ENCODE measurements at regions not wholly inside any gene's neighbourhood (a gene's known extent, or its start where the extent isn't known, plus 50 kb on each side); places are given as distances from the start of the nearest gene placed in this dataset.

- no peak for DNase-seq
These were observed 1682.8 kb upstream of the LRRTM1 start for GRCh38 chr2:81987370-81987769.

DNA sequence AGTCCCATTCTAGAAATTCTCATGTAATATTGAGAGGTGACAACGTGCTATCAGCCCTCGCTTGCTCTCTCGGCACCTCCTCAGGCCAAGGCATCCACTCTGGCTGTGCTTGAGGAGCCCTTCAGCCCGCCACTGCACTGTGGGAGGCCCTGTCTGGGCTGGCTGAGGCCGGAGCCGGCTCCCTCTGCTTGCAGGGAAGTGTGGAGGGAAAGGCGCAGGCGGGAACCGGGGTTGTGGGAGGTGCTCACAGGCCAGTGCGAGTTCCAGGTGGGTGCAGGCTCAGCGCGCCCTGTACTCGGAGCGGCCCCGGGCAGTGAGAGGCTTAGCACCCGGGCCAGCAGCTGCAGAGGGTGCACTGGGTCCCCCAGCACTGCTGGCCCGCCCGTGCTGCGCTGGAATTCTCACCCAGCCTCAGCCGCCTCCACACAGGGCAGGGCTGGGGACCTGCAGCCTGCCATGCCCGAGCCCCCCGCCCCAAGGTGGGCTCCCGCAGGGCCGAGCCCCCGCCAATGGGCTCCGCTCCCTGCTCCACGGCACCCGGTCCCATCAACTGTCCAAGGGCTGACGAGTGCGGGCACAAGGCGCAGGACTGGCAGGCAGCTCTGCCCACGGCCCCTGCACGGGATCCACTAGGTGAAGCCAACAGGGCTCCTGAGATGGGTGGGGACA, 1680.6 kb upstream of the LRRTM1 start:
- no peak for DNase-seq

DNA sequence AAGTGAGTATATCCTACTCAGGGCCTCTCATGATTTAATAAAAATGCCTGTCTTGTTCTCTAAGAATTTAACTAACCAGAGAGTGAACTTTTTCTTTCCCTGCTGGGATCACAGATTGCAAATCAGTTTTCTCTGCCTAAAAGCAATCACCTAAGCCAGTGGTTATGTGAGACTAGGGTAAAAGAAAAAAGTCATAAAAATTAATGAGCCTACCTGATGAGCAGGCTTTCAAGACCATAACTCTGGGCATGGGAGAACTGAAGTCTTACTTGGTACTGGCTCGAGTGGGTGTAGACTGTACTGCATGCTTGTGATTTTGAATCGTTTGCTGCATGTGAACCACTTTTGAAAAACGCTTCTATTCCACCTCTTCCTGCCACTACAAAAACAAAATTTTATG, 1677.0 kb upstream of the LRRTM1 start:
- DNase-seq = no peak

DNA sequence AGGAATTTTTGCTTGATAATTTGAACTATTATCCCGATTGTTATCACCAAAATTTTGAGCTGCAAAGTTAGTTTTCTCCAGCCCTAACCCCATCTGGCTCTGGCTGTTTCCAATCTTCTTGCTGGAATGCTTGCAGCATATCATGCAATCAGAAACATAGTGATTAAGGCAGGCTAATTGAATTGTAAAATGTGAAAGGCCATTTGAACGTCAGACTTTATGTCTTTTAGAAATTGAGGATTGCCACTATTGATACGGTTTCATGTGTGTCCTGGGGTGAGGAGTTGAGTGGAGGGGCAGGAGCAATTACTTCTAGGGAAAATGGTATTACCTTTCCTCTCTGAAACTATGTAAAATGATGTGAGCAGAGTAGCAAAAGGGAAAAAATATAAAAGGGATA, 1674.5 kb upstream of the LRRTM1 start:
- no peak for DNase-seq

DNA sequence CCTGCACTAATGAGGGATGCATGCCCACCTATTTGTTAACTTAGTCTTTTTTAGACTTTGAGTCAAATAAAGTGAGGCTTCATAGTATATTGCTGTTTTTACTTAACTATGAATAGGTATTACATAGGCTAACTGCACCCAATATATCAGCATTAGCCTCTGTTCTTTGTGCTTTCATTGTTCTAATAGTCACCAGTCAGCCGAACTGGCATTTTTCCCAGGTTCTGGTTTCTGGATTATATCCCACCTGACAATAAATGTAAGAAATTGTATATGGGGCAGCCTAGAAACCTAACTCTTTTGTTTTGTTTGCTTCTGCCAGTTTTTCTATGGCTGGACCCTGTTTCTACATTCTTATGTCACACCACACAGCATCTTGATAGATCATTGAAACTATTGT, 1672.4 kb upstream of the LRRTM1 start:
- DNase-seq = no peak

DNA sequence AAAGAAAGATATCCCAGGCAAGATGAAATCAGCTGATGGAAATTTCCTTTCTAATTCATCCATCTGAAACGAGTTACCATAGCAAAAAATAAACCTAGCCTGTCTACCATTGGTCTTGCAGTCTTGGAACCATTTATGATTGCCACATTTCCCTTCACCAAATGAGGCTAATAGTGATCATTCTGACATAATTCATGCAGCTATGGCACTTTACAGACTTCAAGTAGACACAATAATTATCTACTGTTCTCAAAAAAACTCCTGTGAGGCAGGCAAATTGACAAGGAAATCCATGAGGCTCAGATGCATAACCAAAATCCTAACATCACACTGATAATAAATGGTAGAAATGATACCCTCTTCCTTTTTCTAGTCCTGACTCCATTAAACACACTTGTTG, 1669.7 kb upstream of the LRRTM1 start:
- no peak for DNase-seq

DNA sequence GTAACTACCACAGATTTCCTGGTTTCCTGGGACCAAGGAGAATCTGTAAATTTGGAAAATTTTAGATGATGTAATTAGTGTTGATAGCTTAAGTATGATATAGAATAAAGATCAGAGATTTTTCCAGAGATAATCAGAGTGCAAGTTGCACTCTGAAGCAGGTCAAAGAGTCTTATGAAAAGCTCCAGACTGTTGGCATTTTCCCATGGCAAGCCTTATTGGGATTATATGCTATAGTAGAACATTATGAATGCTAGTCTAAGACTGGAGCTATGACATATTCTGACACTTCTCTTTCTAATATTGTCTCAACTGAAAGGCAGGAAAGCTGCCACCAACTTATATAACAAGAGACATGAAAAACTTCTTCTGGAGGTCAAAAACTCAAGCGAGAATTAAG, 1638.3 kb upstream of the LRRTM1 start:
- no peak for DNase-seq

GRCh38 chr2:81942136-81942680, 1637.7 kb upstream of the LRRTM1 start:
- DNase-seq = no peak

DNA sequence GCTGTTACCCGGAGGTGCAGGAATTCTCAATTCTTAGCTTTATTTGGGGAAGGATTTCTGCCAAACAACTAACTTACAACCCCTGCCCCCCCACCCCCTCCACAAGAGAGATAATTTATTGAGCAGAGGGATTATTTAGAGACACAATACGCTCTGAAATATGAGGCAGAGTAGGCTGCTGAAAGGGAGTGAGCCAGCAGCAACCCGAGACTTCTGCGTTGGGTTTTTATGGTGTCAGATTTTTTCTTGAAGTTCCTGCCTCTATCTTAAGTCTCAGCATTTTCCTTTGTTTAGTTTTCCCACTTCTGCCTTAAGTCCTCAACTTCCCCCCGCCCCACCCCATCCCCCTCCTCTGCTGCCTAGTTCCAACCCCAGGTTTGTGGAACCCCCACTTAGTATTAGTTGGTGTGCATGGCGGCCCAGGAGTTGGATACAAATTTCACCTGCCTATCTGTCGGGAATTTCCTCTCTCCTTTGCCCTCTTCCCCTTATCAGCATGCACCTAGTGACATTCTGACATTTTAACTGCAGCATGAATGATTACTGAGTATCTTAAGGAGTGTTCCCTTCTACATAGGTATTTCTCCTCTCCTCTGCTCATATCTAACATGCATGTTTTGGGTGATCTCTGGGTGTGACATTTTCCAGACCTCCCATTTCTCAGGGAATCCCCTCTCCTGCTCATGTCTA, 1635.9 kb upstream of the LRRTM1 start:
- no peak for DNase-seq

DNA sequence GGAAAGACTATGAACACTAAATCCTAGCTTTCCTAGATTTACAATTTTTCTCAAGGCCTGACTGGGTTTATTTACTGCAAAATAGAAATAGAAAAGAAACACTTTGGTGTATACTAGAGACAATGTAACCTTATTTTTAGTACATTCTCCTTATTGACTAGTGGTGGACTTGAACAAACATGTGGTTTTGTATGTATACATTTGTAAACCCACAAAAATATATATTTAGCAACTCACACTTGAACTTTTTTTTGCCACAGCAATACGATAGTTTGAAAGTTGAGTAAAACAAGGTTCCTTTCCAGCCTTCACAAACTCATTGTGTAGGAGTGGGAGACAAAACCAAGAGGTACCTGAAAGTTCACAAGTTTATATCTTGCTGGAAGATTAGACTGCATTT, 1633.4 kb upstream of the LRRTM1 start:
- no peak for DNase-seq

DNA sequence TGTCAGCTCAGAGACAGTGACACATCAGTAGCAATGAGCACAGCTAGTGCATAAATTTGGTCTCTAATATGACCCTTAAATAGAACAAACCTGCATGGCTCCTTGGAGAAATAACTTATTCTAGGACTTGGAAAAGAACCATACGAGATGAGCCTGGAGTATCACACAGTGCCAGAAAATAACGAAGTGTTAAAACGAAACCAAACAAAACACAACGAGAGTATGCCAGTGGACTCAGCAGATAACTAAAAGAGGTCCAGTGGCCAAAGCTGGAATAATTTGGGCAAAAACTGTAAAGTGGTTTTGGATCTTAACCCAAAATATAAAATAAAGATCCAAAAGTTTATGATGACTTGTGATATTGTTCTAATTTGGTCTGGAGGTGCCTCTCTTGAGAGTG, 1599.0 kb upstream of the LRRTM1 start:
- no peak for DNase-seq

GRCh38 chr2:81901017-81901416, 1596.5 kb upstream of the LRRTM1 start:
- DNase-seq = no peak

DNA sequence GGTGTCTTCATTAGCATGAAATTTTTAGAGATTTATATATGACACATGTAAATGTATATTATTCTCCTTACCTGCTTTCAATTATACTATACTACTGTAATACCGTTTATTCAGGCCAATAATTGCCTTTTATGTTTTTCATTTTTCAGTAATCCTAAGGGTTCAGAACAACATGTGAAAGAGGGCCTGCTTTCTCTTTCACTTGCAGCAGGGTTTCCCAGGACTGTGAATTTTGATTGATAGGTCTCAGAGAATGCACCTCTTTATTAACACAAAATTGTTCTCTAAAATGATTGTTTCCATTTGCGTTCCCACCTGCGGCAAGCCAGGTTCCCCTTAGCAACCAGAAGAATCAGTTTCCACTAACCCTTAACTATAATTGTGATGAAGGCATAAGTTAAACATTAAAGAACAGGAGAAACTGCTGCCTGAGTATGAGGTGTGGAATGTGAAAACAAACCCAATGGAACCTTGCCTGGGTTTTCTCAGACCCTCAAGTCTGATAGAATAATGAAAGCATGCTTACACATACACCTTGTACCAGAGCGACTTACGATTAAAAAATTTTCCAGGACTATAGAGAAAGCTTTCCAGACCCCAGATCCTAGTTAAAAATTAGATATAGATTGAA, 1591.2 kb upstream of the LRRTM1 start:
- DNase-seq = peak in 1 of 51 donors; percentile 9

DNA sequence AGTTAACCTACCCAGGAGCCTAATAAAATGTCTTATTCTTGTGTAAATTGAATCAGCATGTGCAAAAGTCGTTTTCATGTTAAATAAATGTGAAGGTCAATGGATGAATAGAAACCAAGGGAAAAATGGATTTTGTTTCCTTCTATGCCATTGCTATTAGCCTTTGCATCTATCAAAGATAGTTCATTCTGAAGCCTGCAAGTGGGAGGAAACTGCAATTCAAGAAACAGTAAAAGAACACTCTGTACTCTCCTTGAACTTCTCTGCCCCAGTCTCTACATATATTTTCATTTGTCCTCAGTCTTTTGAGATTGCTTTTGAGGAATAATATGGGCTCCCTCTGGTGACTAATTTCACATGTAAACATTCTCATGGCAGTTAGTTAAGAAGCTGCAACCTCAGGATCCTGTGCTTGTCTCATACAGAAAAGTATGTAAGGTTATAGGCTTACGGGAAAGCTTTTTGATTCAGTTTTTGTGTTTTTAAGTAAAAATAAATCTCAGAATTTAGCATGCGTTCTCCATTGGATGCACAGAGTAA, 1590.0 kb upstream of the LRRTM1 start:
- peak in 1 of 51 donors; percentile 14 for DNase-seq

- no peak for DNase-seq
These were observed 1572.1 kb upstream of the LRRTM1 start for GRCh38 chr2:81876624-81877023.

DNA sequence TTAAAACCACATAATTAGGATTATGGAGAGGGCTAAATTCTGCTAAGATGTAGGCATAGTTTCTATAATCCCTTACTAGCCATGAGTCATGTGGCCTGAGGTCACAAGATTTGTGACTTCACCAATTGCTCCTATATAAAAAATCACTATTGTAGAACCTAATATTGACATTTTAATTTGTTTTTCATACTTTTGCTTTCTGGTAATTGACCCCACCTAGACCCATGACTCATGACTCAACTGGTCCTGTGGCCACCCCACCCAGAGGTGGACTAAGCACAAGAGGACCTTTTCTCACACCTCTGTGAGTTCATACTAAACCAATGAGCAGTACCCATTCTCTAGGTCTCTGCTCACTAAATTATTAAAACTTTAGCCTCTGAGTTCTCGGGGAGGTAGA, 1567.5 kb upstream of the LRRTM1 start:
- DNase-seq = no peak

- DNase-seq = no peak
These were observed 1565.6 kb upstream of the LRRTM1 start for GRCh38 chr2:81870119-81870518.

DNA sequence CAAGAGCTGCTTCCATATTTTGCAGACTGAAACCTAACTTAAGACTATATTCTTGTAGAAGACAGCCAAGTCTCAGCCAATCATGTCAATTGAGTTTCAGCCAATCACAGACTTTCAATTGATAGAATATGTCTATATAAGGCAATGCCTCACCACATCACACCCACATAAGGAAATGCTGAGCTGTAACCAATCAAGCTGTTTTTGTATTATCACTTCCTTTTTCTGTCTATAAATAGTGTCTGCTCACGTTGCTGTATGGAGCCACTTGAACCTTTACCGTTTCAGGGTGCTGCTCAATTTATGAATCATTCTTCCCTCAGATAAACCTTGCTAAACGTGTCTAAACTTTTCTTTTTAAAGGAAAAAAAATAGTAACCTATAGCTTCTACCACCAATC, 1554.4 kb upstream of the LRRTM1 start:
- DNase-seq = no peak

- no peak for DNase-seq
These were observed 1548.8 kb upstream of the LRRTM1 start for GRCh38 chr2:81853341-81853740.

DNA sequence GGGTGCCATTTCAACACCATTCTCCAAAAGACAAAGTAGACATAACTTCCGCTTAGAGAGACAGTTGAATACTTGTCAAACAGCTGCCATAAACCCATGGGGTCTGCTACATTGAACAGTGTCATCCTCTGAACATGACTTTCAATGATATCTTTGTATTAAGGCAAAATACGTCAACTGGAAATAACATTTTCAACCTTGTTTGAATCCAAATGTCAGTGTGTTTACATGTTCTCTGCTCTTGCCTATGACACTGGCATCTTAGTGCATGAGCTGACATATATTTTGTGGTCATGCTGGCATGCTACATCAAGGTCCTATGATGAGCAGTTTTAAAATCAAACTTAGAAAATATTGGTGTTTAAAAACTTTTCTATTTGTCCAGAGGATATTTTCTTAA, 1548.1 kb upstream of the LRRTM1 start:
- DNase-seq = no peak

- DNase-seq = no peak
These were observed 1535.2 kb upstream of the LRRTM1 start for GRCh38 chr2:81839780-81840179.

DNA sequence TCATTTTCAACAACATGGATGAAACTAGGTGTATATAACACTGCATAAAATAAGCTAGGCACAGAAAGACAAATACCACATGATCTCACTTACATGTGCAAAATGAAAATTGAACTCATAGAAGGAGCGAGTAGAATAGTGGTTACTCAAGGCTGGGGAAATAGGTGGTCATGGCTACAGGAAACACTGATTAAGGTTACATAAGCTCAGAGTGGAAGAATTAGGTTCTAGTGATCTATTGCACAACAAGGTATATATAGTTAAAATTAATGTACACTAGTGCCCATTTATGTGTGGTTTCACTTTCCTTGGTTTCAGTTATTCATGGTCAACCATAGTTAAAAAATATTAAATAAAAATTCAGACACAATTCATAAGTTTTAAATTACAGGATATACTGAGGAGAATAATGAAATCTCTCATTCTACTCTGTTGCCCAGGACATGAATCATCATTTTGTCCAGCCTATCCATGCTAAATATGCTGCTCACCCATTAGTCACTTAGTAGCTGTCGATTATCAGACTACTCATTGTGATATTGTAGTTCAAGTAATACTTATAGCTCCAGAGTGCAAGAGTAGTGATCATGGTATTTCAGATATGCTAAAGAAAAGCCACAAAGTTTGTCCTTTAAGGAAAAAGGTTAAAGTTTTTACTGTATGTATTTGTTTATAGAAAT, 1530.9 kb upstream of the LRRTM1 start:
- DNase-seq = no peak

Data from hypothalamus (tissue), 51 donors.